ENCODE measurements at regions not wholly inside any gene's neighbourhood (a gene's known extent, or its start where the extent isn't known, plus 50 kb on each side); places are given as distances from the start of the nearest gene placed in this dataset.

DNA sequence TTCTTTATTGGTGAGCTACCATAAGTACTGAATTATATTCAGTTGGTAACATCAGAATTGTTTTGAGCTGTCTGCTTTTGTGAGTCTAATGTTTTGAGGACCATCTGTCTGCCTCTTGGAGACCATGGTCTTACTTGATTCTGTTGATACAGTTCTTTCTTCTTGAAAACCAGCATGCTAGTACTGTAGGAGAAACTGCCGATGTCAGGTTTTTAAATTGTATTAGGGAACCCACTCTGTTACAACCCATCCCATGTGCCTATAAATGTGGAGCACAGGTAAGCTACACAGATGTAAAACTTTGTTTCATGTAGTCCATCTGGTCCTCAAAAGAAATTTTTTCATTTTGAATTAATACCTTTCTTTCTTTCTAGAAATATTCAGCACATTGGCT lies 103.4 kb upstream of the DMRTA1 start:
- no peak for DNase-seq
- Mint-ChIP-seq H3K36me3 (ENCODE audit: low read depth) (no peaks in the 10 kb centered on the region), H3K9me3 (no peaks in the 10 kb centered on the region), H3K4me3 (no peak overlapping the region), H3K4me1 (no peaks in the 10 kb centered on the region), H3K27ac (no peak overlapping the region), H3K27me3 (no peaks in the 10 kb centered on the region)
- ChIA-PET POLR2A (no interaction called here), CTCF (interaction anchor here (1.3 kb wide), 1 partner anchor 32 kb away, joined by 3 read pairs; no protein-coding TSS in a partner anchor)

DNA sequence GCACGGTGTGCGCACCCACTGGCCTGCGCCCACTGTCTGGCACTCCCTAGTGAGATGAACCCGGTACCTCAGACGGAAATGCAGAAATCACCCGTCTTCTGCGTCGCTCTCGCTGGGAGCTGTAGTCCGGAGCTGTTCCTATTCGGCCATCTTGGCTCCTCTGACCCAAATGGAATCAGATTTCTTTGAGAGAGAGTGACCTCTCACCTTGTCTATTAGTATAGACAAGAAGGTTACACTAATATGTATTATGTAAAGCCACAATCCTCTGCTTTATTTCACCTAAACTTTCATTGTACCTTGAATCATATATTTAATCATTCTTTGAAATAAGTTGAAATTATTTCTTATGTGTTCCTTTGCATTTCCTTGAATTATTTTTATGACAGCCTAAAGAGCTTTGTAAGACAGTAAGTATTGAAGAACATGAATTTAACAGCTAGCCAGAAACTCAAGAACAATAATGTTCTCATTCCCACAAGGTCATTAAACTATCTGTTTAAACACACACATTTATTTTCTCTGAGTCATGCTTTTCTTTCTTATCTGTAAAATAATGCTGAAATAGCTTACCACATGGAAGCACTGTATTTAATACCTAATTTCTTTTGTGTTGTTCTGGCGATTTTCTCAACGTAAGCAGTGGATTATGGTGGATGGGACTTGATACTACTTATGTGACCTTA lies 91.8 kb upstream of the DMRTA1 start:
- no peak for DNase-seq
- CTCF ChIA-PET: no interaction called here
- H3K9me3 Mint-ChIP-seq: peaks cover 4% of the 10 kb centered on the region
- no peaks in the 10 kb centered on the region for H3K27me3 Mint-ChIP-seq
- H3K4me1 Mint-ChIP-seq: no peaks in the 10 kb centered on the region
- POLR2A ChIA-PET: no interaction called here
- no peak overlapping the region for H3K27ac Mint-ChIP-seq
- H3K4me3 Mint-ChIP-seq: no peak overlapping the region
- no peaks in the 10 kb centered on the region for H3K36me3 Mint-ChIP-seq (ENCODE audit: low read depth)

DNA sequence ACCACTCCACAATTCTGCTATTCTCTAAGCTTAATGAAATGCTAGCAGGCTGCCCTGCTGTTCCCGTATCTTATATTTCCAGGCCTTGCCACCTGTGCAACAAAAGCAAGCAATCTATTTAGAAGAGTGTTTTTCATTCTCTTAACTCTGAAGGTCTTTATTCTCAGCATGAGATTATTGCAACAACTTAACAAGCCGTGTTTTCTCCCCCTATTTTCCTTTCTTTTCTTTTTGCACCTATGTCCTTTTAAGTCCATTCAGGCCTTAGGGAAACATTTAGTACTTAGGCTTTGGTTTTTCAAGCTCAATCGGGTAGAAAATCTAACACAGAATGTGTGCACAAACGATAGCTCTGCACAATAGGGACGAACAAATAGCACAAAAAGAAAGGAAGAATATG lies 89.6 kb upstream of the DMRTA1 start:
- Mint-ChIP-seq H3K4me3 (no peak overlapping the region), H3K9me3 (peaks cover 4% of the 10 kb centered on the region), H3K36me3 (ENCODE audit: low read depth) (no peaks in the 10 kb centered on the region), H3K4me1 (no peaks in the 10 kb centered on the region), H3K27me3 (no peaks in the 10 kb centered on the region), H3K27ac (no peak overlapping the region)
- DNase-seq: no peak
- CTCF ChIA-PET: no interaction called here
- POLR2A ChIA-PET: no interaction called here

DNA sequence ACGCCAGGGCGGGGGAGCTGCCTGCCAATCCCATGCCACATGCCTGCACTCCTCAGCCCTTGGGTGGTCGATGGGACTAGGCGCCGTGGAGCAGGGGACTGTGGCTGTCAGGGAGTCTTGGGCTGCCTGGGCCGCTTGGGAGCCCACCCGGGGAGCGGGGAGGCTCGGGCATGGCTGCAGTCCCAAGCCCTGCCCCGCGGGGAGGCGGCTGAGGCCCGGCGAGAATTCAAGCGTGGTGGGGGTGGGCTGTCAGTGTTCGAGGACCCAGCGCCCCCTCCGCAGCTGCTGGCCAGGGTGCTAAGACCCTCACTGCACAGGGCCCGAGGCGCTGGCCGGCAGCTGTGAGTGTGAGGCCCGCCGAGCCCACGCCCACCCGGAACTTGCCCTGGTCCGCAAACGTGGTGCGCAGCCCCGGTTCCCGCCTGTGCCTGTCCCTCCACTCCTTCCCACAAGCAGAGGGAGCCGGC lies 83.2 kb upstream of the DMRTA1 start:
- no peaks in the 10 kb centered on the region for H3K36me3 Mint-ChIP-seq (ENCODE audit: low read depth)
- no peak overlapping the region for H3K27ac Mint-ChIP-seq
- H3K9me3 Mint-ChIP-seq: peaks cover 2% of the 10 kb centered on the region
- H3K27me3 Mint-ChIP-seq: no peaks in the 10 kb centered on the region
- no peaks in the 10 kb centered on the region for H3K4me1 Mint-ChIP-seq
- H3K4me3 Mint-ChIP-seq: no peak overlapping the region
- no peak for DNase-seq
- ChIA-PET CTCF (no interaction called here), POLR2A (no interaction called here)

DNA sequence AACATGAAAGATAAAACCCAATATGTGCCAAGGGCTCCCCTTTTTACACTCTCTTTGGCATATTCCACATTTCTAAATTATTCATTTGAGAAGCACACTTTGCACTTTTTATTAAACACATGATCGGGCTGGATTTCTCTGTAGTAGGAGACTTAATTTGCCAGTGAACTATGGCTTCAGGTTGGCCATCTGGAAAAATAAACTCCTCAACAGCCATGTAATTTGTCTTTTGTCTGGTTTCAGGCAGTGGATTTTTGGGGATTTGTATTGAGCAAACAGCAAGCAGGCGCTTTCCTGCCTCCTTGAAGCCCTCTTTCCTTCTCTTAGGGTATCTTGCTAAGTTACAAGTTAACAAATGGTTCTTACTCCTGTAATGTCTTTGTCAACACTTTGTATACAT lies 73.0 kb upstream of the DMRTA1 start:
- POLR2A ChIA-PET: no interaction called here
- CTCF ChIA-PET: no interaction called here
- DNase-seq: no peak
- Mint-ChIP-seq H3K36me3 (ENCODE audit: low read depth) (no peaks in the 10 kb centered on the region), H3K9me3 (no peaks in the 10 kb centered on the region), H3K4me1 (no peaks in the 10 kb centered on the region), H3K4me3 (no peak overlapping the region), H3K27me3 (no peaks in the 10 kb centered on the region), H3K27ac (no peak overlapping the region)

DNA sequence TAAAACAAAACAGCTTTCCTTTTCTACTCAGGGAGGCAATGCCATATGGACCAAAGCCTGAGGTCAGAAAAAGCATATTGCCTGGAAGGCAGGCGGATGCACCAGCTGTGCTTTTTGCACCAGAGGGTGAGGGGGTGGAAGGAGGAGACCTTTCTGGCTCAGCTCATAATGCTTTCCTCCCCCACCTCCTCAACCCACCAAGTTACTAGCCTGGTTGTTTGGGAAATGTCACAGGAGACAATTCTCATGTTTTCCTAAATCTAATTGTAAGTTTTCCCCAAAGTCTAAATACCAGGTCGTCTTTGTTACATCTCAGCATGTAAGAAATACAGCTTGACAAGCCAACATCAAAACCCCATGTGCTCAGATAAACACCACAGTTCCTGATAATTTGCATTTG lies 72.6 kb upstream of the DMRTA1 start:
- Mint-ChIP-seq H3K4me3 (no peak overlapping the region), H3K27me3 (no peaks in the 10 kb centered on the region), H3K9me3 (no peaks in the 10 kb centered on the region), H3K27ac (no peak overlapping the region), H3K36me3 (ENCODE audit: low read depth) (no peaks in the 10 kb centered on the region), H3K4me1 (no peaks in the 10 kb centered on the region)
- ChIA-PET CTCF (no interaction called here), POLR2A (no interaction called here)
- DNase-seq: no peak

DNA sequence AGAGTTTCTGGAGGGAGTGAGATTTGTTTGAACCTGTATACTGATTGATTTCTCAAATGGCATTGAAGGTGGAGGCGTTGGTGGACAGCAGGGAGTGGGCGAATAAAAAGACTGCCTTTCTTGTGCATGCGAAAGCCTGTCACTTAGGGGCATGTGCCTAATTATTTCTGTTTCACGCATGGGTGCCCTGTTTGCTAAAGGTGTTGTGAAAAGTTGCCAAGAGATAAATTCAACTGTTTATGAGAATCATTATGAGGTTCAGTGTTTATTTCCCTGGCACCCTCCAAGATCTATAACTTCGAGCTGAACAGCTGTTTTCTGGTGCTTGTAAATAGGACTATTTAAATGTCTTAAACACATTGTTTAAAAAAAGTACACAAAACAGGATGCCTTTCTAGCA lies 67.4 kb upstream of the DMRTA1 start:
- H3K4me3 Mint-ChIP-seq: no peak overlapping the region
- no peaks in the 10 kb centered on the region for H3K4me1 Mint-ChIP-seq
- no peak overlapping the region for H3K27ac Mint-ChIP-seq
- ChIA-PET CTCF (no interaction called here), POLR2A (interaction anchor here (0.7 kb wide), 1 partner anchor 16 kb away, joined by 3 read pairs; no protein-coding TSS in a partner anchor)
- no peaks in the 10 kb centered on the region for H3K27me3 Mint-ChIP-seq
- no peaks in the 10 kb centered on the region for H3K9me3 Mint-ChIP-seq
- no peak for DNase-seq
- no peaks in the 10 kb centered on the region for H3K36me3 Mint-ChIP-seq (ENCODE audit: low read depth)

DNA sequence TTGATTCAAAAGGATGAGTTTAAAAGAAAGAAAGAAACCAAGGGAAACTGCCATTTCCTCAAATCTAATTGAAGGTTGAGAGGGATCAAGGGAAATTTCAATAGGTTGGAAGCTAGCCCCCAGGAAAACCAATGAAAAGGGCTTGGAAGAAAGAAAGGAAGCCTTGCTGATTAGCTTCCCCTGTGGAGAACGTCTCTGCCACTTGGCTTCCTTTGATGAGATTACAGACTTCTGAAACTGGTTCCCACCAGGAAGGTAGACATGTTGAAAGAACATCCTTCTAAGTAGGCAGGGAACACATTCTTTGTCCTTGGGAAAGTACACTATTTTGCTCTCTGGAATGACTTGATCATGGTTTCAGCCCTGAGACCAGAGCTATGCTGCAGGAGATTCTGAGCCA lies 65.5 kb upstream of the DMRTA1 start:
- Mint-ChIP-seq H3K27me3 (no peaks in the 10 kb centered on the region), H3K27ac (no peak overlapping the region), H3K36me3 (ENCODE audit: low read depth) (no peaks in the 10 kb centered on the region), H3K4me3 (no peak overlapping the region), H3K9me3 (no peaks in the 10 kb centered on the region), H3K4me1 (no peaks in the 10 kb centered on the region)
- CTCF ChIA-PET: no interaction called here
- no peak for DNase-seq
- POLR2A ChIA-PET: no interaction called here

DNA sequence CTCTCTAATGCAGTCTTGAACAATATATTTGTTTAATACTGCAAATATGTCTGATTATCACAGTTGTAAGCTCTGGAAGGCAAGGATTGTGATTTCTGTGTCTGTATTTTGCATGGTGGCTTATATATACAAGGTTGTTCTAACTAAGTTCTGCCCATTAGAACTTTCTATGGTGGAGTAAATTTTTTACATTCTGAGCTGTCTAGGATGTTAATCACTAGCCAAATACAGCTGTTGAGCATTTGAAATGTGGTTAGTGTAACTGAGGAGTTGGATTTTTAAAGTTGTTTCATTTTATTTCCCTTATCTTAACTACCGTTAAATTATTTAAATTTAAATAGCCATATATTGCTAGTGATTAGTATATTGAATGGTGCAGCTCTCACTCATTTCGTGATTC lies 64.3 kb upstream of the DMRTA1 start:
- H3K27me3 Mint-ChIP-seq: no peaks in the 10 kb centered on the region
- DNase-seq: no peak
- no peak overlapping the region for H3K27ac Mint-ChIP-seq
- no peaks in the 10 kb centered on the region for H3K9me3 Mint-ChIP-seq
- CTCF ChIA-PET: no interaction called here
- no peaks in the 10 kb centered on the region for H3K36me3 Mint-ChIP-seq (ENCODE audit: low read depth)
- POLR2A ChIA-PET: no interaction called here
- no peaks in the 10 kb centered on the region for H3K4me1 Mint-ChIP-seq
- no peak overlapping the region for H3K4me3 Mint-ChIP-seq

DNA sequence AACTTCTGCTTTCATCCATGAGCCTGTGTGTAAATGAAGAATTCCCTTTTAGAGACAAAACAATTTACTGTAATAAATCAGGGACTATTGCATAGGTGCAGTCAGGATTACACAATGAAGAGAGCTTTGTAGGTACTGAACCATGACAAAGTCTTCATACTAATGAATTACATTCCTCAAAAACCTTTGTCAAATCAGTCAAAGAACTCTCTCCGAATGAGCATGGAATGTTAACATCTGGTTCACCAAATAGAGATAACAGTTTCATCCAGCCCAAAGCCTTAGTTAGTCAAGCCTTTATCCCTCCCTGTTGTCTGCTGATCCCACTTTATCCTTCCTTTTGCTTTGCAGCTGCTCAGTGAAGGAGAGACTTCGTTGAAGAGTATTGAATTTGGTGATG lies 62.9 kb upstream of the DMRTA1 start:
- Mint-ChIP-seq H3K27ac (no peak overlapping the region), H3K4me1 (no peaks in the 10 kb centered on the region), H3K36me3 (ENCODE audit: low read depth) (no peaks in the 10 kb centered on the region), H3K4me3 (no peak overlapping the region), H3K9me3 (no peaks in the 10 kb centered on the region), H3K27me3 (no peaks in the 10 kb centered on the region)
- no peak for DNase-seq
- ChIA-PET POLR2A (no interaction called here), CTCF (no interaction called here)

DNA sequence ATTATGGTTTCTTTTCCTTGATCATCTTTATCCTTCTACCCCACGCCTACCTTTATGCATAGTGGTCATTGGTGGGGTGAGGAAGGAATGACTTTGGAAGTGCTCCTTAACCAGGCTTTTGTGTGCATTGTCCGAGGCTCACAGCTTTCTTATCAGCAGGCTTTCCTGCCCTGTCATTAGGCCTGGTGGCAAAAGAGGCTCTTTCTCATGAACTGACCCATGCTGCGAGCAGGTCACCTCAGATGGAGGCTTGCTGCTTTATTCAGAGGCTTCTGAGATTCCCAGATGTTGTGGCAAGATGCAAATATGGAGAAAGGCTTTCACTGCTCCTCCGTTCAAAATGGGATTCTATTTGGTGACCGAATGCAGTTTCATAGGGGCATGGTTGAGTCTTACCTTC lies 57.4 kb upstream of the DMRTA1 start:
- H3K9me3 Mint-ChIP-seq: no peaks in the 10 kb centered on the region
- ChIA-PET POLR2A (no interaction called here), CTCF (no interaction called here)
- H3K4me1 Mint-ChIP-seq: no peaks in the 10 kb centered on the region
- H3K27ac Mint-ChIP-seq: no peak overlapping the region
- no peaks in the 10 kb centered on the region for H3K27me3 Mint-ChIP-seq
- H3K4me3 Mint-ChIP-seq: no peak overlapping the region
- DNase-seq: no peak
- H3K36me3 Mint-ChIP-seq (ENCODE audit: low read depth): no peaks in the 10 kb centered on the region

DNA sequence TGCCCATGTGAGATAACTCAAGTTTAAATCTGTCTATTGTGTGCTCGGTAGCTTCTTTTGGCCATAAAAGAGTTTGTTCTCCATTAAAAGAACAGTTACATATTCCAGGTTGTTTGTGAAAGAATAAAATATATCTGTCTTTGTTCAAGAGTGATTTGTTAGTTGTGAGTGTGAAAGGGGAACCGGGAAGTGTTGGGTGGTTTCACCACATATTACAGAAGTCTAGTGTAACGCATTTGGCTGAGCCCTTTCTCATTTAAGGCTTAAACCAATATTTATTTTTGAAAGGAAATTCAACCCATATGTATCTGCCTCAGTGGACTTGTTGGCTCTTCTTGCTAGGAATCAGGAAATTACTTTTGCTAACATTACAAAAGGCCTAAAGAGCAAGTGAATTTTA lies 54.1 kb upstream of the DMRTA1 start:
- Mint-ChIP-seq H3K27me3 (no peaks in the 10 kb centered on the region), H3K27ac (no peak overlapping the region), H3K4me3 (no peak overlapping the region), H3K9me3 (no peaks in the 10 kb centered on the region), H3K4me1 (no peaks in the 10 kb centered on the region), H3K36me3 (ENCODE audit: low read depth) (no peaks in the 10 kb centered on the region)
- ChIA-PET POLR2A (no interaction called here), CTCF (no interaction called here)
- DNase-seq: no peak

DNA sequence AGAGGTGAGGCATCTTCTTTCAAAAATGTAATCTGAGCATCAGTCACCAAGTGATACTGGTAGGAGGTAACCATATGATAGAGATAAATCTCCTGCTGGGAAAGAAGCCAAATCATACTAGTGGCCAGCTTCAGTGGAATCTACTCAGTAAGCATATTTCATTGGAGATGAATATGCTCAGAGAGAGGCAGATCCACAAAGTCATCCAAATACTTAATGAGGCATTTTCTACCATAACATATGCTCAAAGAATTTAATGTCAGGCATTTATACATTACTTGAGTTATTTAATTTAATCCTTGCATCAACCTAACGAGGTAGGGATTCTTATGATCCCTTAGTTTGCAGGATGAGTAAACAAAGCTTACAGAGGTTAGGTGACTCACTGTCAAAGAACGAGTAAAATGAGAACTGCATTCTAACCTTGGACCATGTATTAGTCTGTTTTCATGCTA lies 50.9 kb upstream of the DMRTA1 start:
- H3K4me3 Mint-ChIP-seq: no peak overlapping the region
- no peak overlapping the region for H3K27ac Mint-ChIP-seq
- H3K27me3 Mint-ChIP-seq: no peaks in the 10 kb centered on the region
- no peak for DNase-seq
- no peaks in the 10 kb centered on the region for H3K9me3 Mint-ChIP-seq
- no peaks in the 10 kb centered on the region for H3K36me3 Mint-ChIP-seq (ENCODE audit: low read depth)
- CTCF ChIA-PET: no interaction called here
- POLR2A ChIA-PET: no interaction called here
- no peaks in the 10 kb centered on the region for H3K4me1 Mint-ChIP-seq

Measured in activated CD4-positive, alpha-beta T cell treated with anti-CD3 and anti-CD28 coated beads, Interleukin-2, amount 10 ng/mL, durations not matched to agents 7 days and 5 days (primary cell).